Stimulated activated CD8-positive, alpha-beta memory T cell treated with anti-CD3 and anti-CD28 coated beads, Interleukin-2, amount 100 ng/mL, for 48 hours (primary cell): ENCODE measurements at regions not wholly inside any gene's neighbourhood (a gene's known extent, or its start where the extent isn't known, plus 50 kb on each side); places are given as distances from the start of the nearest gene placed in this dataset.
"Not testable (repeated sequence)": the region's sequence is repeated elsewhere in the genome, so short reads cannot be mapped to it uniquely, and the experiment has no call there.

ENCODE experiments used
- DNase-seq, 2 donors: peaks; one replicate each; pipeline ENCODE4 v3.0.0-alpha.2; 2020; ENCODE audit warnings: low read depth in 2 of 2

DNA sequence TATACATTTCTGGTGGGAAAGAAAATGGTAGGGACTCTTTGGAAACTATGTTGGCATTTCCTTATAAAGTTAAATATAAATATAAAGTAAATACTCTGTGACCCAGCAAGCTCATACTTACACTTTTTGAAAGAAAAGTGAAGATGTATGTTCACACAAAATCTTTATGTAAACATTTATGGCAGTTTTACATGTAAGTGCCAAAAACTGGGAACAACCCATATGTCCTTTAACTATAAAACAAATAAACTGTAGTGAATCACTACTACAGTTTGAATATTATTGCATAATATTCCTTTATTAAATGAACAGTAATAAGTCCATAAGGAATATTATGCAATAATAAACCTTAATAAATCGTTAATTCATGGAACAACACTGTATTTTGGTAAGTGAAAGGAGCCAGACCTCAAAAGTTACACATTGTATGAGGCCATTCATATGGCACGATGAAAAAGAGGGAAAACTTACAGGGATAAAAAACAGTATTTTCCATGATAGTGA lies 1660.3 kb upstream of the LRRTM3 start:
- DNase-seq: no peak

GRCh38 chr10:65269551-65269950 lies 1656.3 kb upstream of the LRRTM3 start:
- not testable (repeated sequence) for DNase-seq

- DNase-seq: no peak
Observed at GRCh38 chr10:65270969-65271368, 1654.9 kb upstream of the LRRTM3 start.

GRCh38 chr10:65273115-65273514 lies 1652.7 kb upstream of the LRRTM3 start:
- DNase-seq: no peak

GRCh38 chr10:65275296-65275695 lies 1650.5 kb upstream of the LRRTM3 start:
- DNase-seq: no peak

- no peak for DNase-seq
Observed at GRCh38 chr10:65284495-65285041, 1641.3 kb upstream of the LRRTM3 start.

DNA sequence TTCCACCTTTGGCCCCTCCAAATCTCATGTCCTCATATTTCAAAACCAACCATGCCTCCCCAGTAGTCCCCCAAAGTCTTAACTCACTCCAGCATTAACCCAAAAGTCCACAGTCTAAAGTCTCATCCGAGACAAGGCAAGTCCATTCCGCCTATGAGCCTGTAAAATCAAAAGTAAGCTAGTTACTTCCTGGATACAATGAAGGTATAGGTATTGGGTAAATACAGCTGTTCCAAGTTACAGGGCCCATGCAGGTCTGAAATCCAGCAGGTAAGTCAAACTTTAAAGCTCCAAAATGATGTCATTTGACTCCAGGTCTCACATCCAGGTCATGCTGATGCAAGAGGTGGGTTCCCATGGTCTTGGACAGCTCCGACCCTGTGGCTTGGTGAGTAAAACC lies 1640.1 kb upstream of the LRRTM3 start:
- not testable (repeated sequence) for DNase-seq

- DNase-seq: no peak
Observed at GRCh38 chr10:65291286-65291685, 1634.5 kb upstream of the LRRTM3 start.

GRCh38 chr10:65292551-65292950 lies 1633.3 kb upstream of the LRRTM3 start:
- no peak for DNase-seq

DNA sequence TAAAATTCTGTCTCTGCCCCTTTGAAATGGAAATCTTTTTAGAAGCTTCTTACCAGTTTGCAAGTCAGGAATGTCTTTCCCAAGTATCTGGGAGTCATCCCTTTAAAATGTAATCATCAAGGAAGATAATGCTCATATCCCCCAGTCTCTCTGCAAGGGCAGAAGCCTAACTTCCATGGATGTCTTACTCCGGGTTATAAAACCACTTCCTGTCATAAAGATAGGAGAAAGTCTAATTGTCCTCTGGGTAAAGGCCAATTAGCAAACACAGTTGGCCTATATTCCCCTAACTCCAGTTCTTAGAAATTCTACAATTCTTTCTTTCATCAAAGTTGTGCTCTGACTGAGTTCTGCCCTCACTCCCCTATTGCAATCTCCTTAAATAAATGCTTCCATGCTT lies 1631.5 kb upstream of the LRRTM3 start:
- no peak for DNase-seq

DNA sequence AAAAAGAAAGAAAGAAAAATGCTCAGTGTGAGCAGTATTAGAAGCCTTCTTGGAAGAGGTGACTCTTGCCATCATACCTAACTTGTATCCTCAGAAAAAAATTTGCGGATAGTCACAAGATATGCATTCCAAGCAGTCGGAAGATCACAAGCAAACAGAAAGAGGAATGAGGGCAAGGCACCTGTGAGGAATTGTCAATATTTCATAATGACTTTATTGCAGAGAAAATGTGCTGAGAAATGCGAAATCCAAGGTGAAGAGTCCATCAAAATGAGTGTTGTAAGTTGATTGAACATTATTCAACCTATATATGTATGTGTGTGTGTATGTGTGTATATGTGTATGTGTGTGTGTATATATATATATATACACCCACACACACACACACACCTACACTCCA lies 1624.7 kb upstream of the LRRTM3 start:
- DNase-seq: no peak

- DNase-seq: no peak
Observed at GRCh38 chr10:65306201-65306600, 1619.6 kb upstream of the LRRTM3 start.

DNA sequence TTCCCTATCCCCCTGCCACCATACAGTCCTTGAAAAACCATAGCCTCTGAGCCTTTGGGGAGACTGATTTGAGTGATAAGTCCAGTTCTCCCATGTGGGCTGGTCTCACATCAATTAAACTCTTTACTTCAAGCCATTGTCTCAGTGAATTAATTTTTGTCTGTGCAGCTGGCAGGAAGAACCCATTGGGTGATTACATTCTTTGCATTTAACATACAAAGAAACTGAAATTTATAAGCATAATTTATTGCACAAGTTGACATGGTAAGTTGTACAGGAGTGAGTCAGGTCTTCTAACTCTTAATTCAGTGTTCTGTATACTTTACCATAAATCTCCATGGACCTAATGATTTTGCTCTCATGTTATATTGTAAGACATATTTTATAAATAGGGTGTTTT lies 1613.0 kb upstream of the LRRTM3 start:
- DNase-seq: no peak

- no peak for DNase-seq
Observed at GRCh38 chr10:65313406-65313805, 1612.4 kb upstream of the LRRTM3 start.

- DNase-seq: no peak
Observed at GRCh38 chr10:65314253-65314652, 1611.6 kb upstream of the LRRTM3 start.

DNA sequence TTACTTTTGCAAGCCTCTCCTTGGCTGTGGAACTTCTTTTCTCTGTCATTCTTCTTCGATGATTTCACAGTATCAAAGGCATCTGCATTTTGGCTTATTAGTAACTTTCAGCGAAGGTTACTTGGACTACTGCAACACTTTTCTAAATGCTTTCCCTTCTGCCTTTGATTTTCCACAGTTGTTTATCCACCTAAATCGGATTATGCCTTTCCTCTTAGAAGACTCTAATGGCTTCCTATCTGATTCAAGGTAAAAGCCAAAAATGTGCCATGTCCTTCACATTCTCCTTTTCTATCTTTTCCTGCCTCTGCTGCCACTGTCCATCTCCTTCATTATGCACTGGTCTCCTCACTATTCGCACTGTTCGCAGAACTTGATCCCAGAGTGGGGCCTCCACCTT lies 1606.3 kb upstream of the LRRTM3 start:
- DNase-seq: no peak

DNA sequence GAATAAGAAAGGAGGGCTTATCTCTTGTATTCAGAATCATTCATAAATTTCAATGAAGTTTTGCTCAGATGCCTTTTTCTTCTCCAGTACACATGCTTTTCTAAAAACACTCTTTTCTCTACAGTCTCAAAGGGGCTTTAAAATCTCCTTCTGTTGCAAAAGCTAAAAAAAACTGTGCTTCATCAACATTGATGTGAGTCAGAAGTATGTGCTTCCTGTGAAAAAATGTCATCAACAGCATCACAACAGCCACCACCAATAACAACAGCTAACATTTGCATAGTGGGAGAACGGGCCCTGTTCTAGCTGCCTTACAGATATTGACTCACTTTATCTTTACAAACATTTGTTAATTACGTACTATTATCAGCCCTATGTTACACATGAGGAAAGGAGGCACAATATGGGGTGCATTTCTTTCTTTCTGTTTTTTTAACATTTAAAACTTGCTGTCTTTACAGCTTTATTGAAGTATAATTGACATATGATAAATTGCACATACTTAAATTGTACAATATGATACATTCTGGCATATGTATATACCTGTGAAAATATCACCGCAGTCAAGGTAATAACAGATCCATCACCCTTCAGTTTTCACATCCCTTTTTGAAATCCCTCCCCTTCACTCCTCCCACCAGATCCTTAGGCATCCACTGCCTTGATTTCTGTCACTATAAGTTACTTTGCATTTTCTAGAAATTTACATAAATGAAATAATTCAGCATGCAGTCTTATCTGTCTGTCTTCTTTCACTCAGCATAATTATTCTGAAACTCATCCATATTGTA lies 1605.4 kb upstream of the LRRTM3 start:
- DNase-seq: no peak

GRCh38 chr10:65323802-65324201 lies 1602.0 kb upstream of the LRRTM3 start:
- DNase-seq: no peak

DNA sequence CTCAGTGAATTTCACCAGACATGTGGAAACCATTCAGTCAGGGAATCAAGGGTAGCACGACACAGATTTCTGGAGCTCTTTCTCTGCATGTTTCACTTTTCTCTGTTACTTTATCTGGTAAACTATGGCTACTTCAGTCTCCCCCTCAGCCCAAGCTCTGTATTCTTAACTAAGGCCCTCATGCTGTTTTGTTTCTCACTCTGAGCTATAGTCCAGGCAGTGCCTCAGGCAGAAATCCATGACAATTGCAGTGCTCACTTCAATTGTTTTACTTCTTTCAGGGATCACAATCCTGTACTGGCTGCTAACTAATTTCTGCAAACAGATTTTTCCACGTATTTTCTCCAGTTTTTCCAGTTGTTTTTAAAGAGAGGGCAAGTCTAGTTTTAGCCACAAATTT lies 1599.9 kb upstream of the LRRTM3 start:
- no peak for DNase-seq

DNA sequence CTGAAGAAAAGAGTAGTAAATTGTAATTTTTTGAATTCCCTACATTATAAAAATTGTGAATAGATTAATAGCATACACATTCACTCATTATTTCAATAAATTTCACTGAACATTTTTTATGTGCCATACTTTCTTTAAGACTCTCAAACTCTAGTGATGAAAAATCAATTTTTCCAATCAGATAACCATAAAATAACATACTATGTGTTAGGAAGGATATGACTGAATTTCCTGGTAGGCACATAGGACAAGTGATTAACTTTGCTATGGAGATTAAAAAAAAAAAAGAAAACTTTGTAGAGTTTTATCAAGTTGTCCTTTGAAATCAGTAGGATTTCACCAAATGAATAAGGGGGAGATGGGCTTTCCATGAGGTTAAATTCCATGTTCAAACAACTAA lies 1597.3 kb upstream of the LRRTM3 start:
- DNase-seq: no peak

GRCh38 chr10:65335311-65335710 lies 1590.5 kb upstream of the LRRTM3 start:
- DNase-seq: no peak

DNA sequence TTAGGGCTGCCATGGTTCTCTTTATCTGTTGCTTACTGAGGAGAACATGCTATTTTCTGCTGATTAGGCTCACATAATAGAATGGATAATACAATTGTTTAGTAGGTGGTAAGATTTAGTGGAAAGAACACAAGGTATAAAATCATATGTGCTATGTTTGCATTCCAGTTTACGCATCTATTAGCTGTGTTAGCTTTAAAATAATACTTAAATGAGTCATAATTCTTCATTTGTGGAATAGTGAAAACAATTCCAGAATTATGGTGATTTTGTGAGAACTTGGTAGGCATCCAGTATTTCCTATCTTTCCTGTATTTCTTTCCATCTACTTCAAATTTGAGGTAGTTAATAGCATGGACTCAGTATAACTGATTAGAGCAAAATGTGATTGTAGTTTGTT lies 1585.5 kb upstream of the LRRTM3 start:
- no peak for DNase-seq

DNA sequence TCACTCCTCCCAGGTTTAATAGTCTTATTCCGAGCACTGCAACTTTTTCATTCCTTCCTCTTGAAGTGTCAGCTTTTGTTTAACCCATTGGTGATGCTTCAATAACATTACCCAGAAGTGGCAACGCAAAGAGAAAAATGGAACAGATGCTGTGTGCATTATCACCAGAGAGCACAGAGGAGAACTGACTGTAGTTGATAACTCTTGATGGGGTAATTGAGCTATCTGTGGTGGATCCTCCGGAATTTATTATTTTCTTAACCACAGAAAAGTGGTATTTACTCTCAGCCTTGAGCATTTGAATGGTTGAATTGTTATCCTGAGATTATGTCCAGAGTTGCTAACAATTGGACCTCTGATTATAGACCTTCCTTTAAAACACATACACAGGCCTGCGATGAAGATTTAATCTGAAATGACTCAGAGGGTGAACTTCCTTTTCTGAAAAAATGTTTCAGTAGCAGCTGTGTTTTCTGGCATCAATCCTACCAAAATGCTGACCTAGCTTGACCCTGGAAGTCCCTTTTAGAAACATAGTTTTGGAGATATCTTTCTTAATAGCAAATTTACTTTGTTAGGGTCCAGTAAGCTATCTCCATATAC lies 1584.4 kb upstream of the LRRTM3 start:
- DNase-seq: no peak
